Activated CD4-positive, alpha-beta T cell treated with anti-CD3 and anti-CD28 coated beads for 1 hour (primary cell): ENCODE measurements at regions not wholly inside any gene's neighbourhood (a gene's known extent, or its start where the extent isn't known, plus 50 kb on each side); places are given as distances from the start of the nearest gene placed in this dataset.

Experiments used
- DNase-seq: peaks from one replicate; pipeline ENCODE4 v3.0.0-alpha.2; 2020

DNA sequence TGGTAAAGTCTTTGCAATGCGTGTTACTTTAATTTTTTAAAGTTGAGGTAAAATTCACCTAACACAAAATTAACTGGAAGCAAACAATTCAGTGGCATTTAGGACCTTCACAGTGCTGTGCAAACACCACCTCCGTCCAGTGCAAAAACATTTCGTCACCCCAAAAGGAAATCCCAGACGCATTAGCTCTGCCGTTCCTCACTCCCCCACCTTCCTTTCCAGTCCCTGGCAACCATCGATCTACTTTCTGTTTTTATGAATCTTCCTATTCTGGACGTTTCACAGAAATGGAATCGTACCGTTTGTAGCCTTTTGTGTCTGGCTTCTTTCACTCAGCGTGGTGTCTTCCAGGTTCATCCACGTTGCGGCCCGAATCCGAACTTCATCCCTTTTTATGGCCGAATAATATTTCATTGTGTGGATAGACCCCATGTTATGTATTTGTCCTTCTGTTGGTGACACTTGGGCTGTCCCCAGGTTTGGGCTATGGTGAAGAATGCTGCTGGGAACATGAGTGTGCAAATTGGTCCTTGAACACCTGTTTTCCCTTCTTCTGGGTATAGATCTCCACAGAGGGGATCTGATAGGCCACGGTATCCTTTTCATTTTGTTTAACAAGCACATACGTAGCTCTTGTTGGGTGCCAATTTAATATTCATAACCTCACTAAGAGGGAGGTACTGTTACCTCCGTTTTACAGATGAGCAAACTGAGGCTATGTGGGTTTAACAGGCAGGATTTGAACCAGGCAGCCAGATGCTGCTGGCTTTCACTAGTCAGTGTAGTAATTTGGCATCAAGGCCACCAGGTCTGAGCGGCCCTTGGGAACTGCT lies 232.0 kb upstream of the GSE1 start:
- DNase-seq = no peak

DNA sequence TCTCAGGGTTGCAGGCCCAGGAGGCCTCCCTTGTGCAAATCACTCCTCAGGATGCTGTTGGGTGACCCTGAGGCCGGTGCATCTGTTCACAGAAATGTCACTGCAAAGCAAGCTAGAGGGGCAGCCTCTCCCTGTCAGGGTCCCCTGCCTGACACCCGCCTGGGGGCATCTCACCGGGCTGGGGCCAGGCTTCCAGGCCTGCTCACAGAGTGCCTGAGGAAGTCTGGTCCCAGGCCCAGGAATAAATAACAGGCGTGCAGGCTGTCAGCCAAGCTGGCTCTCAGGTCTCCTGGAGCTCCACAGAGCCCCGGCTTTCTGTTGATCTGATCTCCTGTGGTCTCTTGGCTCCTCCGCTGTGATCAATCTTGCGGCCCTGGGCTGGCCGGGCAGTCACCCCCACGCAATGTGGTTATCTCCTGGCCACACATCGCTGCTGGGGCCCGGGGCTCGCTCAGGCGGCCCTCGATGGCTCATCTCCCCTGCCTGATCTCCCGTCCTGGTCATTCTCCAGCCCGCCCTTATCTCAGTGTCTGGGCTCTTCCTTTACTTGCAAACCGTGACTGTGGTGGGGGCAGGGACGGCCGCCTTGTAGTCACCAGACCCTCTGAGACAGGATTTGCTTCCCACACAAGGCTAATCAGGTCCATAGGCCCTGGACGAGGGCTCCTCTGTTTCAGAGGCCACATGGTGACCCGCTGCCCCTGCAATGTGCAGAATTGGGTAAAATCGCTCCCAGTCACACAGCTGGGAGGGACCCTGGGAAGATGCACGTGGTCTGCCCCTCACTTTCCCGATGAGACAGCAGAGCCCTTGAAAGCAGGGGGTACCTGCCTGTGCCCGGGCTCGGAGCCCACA lies 231.2 kb upstream of the GSE1 start:
- no peak for DNase-seq

DNA sequence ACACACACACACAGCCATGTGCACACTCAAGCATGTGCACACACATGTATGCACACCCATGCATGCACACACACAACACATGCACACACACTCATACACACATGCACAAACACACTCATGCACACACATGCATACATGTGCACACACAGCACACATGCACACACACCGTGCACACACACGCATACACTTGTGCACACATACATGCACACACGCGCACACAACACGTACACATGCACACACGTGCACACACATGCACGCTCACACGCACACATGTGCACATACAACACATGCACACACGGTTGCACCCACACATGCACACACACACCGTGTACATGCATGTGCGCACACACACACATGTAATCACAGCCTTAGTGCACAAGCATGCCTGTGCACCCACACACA lies 230.4 kb upstream of the GSE1 start:
- no peak for DNase-seq

DNA sequence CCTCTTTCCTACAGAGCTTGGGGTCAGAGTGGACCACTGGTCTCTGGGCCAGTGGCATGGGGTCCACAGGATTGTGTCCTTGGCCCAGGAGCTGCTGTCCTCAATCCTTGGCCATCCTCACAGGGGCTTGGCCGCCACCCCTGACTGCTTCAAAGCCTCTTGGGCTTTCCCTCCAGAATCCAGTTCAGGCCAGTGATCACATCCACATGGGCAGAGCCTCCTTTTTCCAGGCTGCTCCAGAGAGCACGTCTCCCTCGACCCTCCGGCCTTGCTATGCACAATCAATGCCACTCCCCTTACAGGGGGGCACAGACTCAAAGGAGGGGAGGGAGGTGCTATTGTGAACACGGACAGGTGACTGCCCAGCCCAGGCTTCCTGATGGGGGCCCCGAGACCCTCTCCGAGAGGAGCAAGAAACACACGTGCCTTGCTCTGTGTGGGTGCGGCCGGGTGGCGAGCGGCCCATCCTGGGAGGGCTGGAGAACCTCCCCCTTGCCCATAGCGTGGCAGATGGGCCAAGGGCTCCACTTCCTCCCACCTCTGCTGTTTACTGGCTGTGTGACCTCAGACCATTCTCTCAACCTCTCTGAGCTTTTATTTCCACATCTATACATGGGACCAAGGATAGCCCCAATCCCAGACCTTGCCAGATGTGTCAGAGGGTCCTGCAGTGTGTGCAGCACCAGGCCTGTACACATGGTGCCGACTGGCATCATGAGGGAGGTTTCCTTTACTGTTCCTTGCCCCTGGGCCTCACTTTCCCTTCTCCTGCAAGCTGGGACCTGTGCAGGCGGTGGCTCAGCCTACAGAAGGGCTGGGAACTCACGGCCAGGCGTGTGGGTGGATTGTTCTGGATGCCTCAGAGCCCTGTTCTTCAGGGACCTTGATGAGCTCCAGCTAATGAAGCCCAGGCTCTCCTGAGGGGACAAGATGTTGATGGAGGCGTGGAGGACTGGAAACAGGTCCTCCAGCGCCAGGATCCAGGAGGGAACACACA lies 229.0 kb upstream of the GSE1 start:
- no peak for DNase-seq

DNA sequence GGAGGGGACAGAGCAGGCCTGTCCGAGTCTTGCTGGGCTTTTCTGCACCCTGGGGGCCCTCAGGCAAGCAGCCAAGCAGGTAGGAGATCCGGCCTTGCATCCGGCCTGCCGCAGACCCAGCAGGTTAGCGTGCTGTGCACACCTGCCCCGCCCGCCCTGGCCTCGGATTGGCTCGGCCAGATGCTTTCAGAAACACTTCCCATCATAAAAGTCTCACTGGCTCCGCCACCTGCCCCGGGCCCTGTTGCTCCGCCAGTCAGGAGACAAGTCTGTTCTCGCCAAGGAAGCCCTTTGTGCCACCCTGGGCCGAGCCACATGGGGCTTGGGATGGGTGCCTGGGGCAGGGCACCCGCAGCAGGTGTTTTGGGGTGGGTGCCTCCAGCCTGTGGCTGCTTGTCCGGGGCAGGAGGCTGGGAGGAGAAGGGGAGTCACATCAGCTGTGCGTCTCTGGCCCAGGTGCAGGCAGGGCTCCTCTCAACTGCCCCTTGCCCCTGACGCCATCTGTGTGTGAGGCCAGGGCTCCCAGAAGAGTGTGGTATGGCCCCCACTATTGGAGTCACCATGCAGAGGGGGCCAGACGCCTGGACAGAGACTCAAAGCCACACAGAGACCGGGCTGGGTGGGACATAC lies 228.2 kb upstream of the GSE1 start:
- no peak for DNase-seq

DNA sequence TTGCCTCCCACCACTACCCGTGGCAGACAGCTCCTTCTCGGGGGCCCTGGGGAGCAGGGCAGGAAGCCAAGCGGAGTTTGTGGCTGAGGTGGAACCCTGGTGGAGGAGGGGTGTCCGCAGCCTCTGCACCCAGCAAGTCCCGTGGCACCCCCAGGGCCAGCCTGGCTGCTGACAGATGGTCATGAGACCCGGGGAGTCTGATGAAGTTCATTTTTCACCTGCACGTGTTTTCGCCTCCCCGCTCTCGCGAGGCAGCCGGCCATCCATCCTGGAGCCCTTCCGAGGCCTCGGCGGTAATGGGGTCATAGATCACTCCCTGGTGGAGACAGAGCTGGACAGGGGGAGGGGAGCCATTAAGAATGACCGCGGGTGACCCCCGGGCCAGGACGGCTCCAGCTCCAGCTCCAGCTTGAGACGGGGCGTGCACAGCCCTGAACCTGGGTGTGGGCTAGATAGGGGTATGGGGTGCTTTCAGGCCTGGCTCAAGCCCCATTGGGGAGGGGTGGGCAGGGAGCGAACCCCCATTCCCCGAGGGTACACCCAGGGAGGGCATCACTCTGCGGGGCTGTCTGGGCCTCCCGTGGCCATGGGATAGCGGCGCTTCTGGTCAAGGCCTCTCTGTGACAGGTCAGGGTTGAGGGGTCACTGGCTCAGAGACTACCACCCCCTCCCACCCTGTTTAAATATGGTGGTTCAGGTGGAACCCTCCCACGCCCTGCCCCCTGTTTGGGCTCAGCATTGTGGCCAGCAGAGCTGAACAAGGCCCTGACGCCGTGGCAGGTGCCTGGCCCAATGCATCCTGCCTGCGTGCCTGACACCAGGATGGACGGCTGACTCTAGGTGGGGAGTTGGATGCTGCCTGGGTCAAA lies 227.4 kb upstream of the GSE1 start:
- DNase-seq = no peak

DNA sequence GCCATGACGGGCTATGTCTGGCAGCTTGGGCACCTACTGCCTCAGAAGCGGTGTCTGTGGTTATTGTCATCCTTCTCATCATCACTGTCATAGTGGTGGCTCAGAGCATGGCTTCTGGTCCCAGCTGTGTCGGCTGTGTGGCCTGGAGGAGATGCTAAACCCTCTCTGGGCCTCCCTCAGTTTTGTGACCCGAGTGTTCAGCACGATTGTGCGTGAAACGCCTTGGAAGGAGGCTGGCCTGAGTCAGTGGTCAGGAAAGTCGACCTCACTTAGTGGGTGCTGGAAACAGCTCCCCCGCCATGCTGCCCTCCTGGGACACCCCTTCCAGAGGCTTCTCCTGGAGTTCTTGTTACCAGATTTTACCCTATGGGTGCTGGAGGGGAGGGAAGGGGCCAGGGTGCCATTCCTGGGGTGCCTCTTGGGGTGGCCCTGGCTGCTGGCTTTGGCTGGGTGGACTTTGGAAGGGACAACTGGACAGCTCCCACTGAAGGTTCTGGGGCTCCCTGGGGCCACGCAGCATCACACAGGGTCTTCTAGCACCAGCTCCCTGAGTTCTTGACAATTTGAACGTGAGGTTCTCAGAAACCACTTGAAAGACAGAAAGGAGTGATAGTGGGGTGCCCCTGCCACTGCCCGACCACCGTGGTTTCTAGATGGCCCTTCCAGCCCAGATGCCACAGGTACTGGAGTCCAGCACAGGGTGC lies 226.5 kb upstream of the GSE1 start:
- DNase-seq = no peak

DNA sequence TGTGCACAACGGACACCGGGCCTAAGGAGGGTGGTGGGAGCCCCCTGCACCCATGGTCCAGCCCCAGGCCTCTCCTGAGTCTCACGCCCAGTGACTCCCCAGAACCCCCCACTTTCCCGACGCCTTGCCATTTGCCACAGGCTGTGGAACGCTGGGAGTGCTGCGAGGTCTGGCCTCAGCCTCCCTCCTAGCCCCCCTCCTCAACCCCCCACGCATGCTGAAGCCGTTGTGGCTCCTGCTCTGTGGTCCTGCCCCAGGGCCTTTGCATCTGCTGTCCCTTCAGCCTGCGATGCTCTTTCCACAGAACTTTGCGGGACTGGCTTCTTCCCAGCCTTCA lies 226.0 kb upstream of the GSE1 start:
- DNase-seq = no peak

DNA sequence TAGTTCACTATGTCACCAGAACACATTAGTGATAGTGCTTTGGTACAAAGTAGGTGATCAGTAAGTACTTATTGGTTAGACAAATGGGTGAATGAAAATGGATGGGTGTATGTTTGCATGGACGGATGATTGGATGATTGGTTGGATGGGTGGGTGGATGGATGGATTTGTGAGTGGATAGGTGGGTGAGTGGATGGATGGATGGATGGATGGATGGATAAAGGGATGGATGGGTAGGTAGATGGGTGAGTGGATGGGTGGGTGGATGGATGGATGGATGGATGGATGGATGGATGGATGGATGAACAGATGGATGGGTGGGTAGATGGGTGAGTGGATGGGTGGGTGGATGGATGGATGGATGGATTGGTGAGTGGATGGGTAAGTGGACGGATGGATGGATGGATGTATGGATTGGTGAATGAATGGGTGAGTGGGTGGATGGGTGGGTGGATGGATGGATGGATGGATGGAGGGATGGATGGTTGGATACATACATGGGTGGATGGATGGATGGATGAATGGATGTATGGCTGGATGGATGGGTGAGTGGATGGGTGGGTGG lies 225.3 kb upstream of the GSE1 start:
- no peak for DNase-seq

DNA sequence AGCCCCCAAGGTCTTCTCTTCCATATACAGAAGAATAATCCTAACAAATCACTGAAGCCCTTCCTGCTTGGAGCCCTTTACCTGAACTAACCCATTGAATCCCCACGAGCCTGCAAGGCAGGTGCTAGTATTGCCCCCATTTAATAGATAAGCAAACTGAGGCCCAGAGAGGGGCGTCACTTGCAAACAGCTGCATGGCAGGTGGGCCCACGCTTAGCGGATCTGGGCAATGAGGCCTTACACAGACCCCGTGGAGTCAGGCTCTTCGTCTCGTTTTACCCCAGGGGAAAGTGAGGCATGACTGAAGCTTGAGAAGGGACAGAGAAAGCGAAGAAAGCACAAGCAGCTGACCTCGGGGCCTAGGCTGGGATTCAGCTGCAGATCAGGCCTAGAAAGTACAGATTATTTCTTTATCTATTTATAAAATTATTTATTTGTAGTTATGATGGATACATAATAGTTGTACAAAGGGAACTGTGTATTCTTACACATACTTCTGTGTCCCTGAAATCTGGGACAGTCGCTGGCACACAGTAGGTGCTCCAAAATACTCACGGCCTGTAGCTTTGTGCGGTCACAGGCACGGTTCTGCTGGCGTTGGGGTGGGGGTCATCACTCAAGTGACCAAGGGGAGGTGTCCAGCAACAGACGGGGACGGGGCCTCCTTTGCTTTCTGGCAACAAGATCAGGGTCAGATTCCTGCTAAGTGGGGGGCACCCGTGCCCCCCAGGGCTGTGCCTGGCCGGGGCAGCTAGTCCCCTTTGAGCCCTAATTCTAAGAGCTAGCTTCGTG lies 223.2 kb upstream of the GSE1 start:
- no peak for DNase-seq

DNA sequence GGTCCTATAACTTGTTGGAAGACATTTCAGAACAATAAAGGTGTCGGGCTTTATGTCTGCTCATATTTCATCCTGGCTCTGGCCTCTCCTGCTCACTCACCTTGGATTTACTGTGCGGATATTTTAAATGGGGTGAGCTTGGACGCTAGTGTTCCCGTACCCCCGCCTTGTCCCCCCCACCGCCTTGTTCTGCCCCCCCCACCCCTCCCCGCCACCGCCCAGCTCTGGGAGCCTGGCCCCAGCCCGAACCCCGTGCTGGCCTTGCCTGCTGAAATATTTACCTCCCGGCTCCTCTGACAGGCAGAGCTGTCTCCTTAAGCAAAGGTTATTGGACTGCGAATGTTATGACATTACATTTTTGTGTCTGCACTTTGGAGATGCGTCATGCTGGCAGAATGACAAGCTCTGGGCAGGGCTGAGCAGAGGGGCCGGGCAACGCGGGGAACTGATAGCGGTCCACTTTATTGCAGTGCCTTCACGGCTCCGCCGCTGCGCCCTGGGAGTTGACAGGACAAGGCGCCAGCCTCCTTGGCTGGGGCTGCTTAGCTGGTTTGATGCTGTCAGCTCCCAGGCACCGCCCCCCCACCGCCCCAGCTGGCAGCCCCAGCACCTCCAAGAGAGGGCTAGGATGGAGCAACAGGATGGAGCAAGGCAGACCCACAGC lies 222.5 kb upstream of the GSE1 start:
- no peak for DNase-seq

DNA sequence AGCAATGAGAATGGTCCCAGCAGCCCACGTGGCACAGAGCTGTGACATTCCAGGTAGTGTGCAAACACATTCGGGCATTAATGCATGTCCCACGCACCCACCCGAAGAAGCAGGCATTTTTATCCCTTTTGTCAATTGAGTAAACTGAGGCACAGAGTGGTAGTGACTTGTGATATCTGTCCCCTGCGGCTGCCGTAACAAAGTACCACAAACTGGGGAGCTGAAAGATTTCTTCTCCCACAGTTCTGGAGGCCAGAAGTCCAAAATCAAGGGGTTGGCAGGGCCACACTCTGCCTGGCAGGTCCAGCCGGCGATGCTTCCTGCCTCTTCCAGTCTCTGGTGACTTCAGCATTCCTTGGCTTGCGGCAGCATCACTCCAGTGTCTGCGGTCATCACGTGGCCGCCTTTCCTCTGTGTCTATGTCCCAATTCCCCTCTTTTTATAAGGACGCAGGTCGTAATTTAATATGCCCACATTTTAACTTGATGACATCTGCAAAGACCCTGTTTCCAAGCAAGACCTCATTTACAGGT lies 221.9 kb upstream of the GSE1 start:
- DNase-seq = no peak

DNA sequence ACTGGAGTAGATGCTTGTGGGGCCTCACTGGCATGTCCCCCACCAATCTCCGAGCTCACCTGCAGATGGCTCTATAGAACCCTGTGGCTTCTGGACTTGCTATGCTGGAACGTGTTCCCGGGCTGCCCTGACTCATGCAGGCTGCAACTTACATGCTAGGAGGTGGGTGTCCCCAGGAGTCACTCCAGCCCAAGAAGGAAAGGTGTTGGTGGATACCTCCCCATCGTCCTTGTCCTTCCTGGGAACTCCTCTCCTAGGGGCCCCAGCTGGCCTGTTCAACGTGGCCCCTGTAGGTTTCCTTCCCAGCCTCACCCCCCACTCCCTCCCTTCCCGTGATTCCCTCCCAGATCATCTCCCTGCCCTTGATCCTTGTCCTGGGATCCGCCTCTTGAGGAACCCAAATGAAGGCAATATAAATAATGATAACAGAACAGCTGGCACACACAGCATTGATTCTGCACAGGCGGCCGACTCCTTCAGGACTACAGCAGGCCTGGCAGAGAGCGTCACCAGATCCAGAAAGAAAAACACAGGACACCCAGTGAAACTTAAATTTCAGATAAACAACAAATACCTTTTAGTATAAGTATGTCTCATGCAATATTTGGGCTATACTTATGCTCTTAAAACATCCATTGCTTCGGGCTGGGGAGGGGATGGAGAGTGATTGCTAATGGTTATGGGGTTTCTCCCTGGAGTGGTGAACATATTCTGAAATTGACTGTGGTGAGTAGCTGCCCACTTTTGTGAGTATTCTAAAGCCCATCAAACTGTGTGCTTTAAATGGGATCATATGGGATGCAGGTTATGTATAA lies 221.1 kb upstream of the GSE1 start:
- no peak for DNase-seq

DNA sequence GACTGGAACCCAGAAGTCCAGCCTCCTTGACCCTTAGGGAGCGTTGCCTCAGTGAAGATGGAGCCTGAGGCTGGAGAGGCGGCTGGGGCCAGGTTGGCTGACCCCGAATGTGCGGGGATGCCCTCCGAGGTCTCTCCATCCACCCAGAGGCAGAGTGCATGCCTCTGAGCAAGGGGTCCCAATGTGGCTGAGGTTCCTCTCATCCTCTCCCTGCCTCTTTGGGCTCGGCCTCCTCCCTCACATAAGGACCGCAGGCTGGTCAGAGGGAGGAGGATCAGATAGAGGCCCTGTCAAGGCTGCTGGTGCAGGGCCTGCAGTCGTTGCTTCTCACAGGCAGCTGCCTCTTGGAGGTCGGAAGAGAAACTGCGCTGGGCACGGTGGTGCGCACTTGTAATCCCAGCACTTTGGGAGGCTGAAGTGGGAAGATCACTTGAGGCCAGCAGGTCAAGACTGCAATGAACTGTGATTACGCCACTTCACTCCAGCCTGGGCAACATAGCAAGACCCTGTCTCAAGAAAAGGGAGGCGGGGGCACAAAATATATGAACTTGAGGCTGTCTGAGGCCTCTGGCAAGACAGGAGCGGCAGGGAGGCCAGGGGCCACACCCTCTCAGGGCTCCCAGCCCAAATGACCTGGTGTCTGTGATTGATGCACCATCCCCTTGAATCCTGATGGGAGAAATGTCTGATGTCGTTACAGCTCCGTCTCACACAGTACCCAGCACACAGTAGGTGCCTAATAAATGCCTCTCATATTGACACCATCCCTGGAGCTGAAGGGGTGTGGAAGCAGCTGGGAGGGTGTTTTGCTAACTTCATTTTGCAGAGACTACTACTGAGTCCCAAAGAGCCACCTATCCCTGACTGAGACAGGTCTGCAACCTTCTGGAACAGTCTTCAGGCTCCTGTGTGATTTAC lies 220.1 kb upstream of the GSE1 start:
- no peak for DNase-seq

DNA sequence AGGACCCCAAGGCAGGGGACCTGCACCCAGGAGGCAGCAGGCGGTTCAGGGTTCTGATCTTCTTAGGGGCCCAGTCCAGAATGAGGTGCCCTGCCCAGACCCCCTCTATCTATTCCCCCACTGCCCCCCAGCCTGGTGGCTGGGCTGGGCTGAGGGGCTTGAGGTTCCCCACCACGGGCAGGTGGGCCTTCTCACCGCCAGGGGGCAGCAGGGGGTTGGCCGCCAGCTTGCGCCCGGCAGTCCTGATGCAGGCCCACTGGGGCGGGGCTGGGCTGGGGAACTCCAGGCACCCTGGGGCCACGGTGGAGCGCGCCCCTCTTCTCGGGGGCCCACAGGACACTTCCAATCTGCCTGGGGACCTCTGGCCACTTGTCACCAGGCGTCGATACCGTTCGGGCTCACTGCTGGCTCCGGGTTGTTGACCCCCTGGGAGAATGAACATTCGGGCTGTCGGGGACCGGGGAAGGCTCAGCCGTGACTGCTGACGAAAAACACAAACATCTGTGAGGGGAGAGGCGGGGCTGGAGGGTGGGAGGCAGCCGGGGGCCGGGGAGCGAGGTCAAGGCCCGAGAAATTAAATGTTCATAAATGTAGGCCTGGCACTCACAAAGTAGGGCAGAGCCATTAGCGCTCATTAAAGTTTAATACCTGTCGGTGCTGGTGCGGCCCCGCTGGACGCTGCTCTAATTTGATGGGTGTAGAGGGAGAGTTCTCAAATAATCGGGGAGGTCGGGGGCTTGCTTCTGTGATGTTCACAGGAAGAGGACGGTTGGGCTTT lies 219.3 kb upstream of the GSE1 start:
- DNase-seq = peak; percentile 51
